Right cardiac atrium (tissue), 5 donors: ENCODE measurements at regions not wholly inside any gene's neighbourhood (a gene's known extent, or its start where the extent isn't known, plus 50 kb on each side); places are given as distances from the start of the nearest gene placed in this dataset.

ENCODE experiments used
- ATAC-seq, 2 donors: fragments of 200-7000 bp; cut with Tn5 transposase; one replicate each; pipeline versions ENCODE4 v1.8.0 to v1.9.1; 2020; ENCODE audit warnings: moderate library complexity in 2 of 2, mild to moderate bottlenecking in 1 of 2
- DNase-seq, 3 donors: peaks; one replicate each; pipeline ENCODE4 v3.0.0-alpha.2; 2020
- H3K27ac ChIP-seq: one replicate; pipeline ENCODE4 v1.5.1; 2013; ENCODE audit warnings: mild to moderate bottlenecking, low read length, control low read depth, moderate library complexity
- H3K27me3 ChIP-seq: one replicate; pipeline ENCODE4 v1.6.1; 2013; ENCODE audit not compliant: control insufficient read depth, insufficient read depth
- H3K4me1 ChIP-seq: one replicate; pipeline ENCODE4 v1.6.1; 2013; ENCODE audit warnings: low read length; ENCODE audit not compliant: control insufficient read depth, insufficient read depth
- H3K4me3 ChIP-seq: one replicate; pipeline ENCODE4 v1.5.1; 2013; ENCODE audit warnings: low read length, control low read depth
- H3K9me3 ChIP-seq: one replicate; pipeline ENCODE4 v1.6.1; 2013; ENCODE audit warnings: low read length; ENCODE audit not compliant: control insufficient read depth
- WGBS: extraction: QIAGEN DNeasy Blood & Tissue Kit; methylation state at CpG from one replicate; pipeline ENCODE4 v1.1.7; 2013; 5-methylcytosine and 5-hydroxymethylcytosine counted together
- intact Hi-C, 4 donors: fragments of 100-400 bp; cut with DNase I; formaldehyde crosslinking; loops; one replicate each; pipeline versions ENCODE4 v1.11.0 to v1.14.0; 2022 to 2023
- donor health status: healthy with polysubstance abuse.
- donor health status: DM: no; HTN: yes; CAD: no.
- donor health status: DM: no; HTN: no; CAD: no.
- donor health status: DM: no; HTN: yes; CAD: no; lungs with severe emphysema.
- donor health status: DM: yes; HTN: yes; CAD: no.

- no peaks in the 10 kb centered on the region for H3K27me3 ChIP-seq
- H3K9me3 ChIP-seq = no peaks in the 10 kb centered on the region
- ATAC-seq = no peak
- intact Hi-C loops = no loop called here
- H3K4me3 ChIP-seq = no peak overlapping the region
- DNase-seq = no peak
- WGBS = 81% methylated on average over 3 of the region's 3 CpGs
- H3K4me1 ChIP-seq = no peaks in the 10 kb centered on the region
- no peak overlapping the region for H3K27ac ChIP-seq
Observed at GRCh38 chr3:176714034-176714433, 483.2 kb downstream of the TBL1XR1 start.

- intact Hi-C loops = no loop called here
- ATAC-seq = no peak
- no peaks in the 10 kb centered on the region for H3K9me3 ChIP-seq
- H3K4me3 ChIP-seq = no peak overlapping the region
- 54% methylated on average over 2 of the region's 2 CpGs for WGBS
- no peaks in the 10 kb centered on the region for H3K27me3 ChIP-seq
- no peak overlapping the region for H3K27ac ChIP-seq
- no peak for DNase-seq
- H3K4me1 ChIP-seq = no peaks in the 10 kb centered on the region
Observed at GRCh38 chr3:176712191-176712590, 485.1 kb downstream of the TBL1XR1 start.

- 36% methylated on average over 4 of the region's 4 CpGs for WGBS
- H3K27ac ChIP-seq = no peak overlapping the region
- intact Hi-C loops = no loop called here
- DNase-seq (no peak), ATAC-seq (peak in 1 of 2 donors; percentile 80)
- H3K4me3 ChIP-seq = no peak overlapping the region
- no peaks in the 10 kb centered on the region for H3K27me3 ChIP-seq
- H3K4me1 ChIP-seq = peaks cover 2% of the 10 kb centered on the region
- H3K9me3 ChIP-seq = no peaks in the 10 kb centered on the region
Observed at GRCh38 chr3:176699288-176699687, 498.0 kb downstream of the TBL1XR1 start.

GRCh38 chr3:176697284-176697889 lies 499.9 kb downstream of the TBL1XR1 start:
- WGBS = 69% methylated on average over 9 of the region's 9 CpGs
- Histone ChIP-seq H3K27me3 (no peaks in the 10 kb centered on the region), H3K27ac (no peak overlapping the region), H3K4me1 (peaks cover 2% of the 10 kb centered on the region), H3K9me3 (no peaks in the 10 kb centered on the region), H3K4me3 (no peak overlapping the region)
- DNase-seq (no peak), ATAC-seq (no peak)
- intact Hi-C loops = no loop called here

- intact Hi-C loops = no loop called here
- Histone ChIP-seq H3K4me1 (peaks cover 2% of the 10 kb centered on the region), H3K4me3 (no peak overlapping the region), H3K27me3 (no peaks in the 10 kb centered on the region), H3K27ac (no peak overlapping the region), H3K9me3 (no peaks in the 10 kb centered on the region)
- no peak for DNase-seq
- ATAC-seq = no peak
- WGBS = 45% methylated on average over 4 of the region's 4 CpGs
Observed at GRCh38 chr3:176696816-176697215, 500.5 kb downstream of the TBL1XR1 start.

- H3K27me3 ChIP-seq = no peaks in the 10 kb centered on the region
- intact Hi-C loops = no loop called here
- DNase-seq (peak in 1 of 3 donors; percentile 58), ATAC-seq (peak; percentile 36 to 84)
- no peak overlapping the region for H3K27ac ChIP-seq
- peaks cover 2% of the 10 kb centered on the region for H3K4me1 ChIP-seq
- 62% methylated on average over 4 of the region's 4 CpGs for WGBS
- no peaks in the 10 kb centered on the region for H3K9me3 ChIP-seq
- no peak overlapping the region for H3K4me3 ChIP-seq
Observed at GRCh38 chr3:176692966-176693785, 504.1 kb downstream of the TBL1XR1 start.

GRCh38 chr3:176692199-176692965 lies 504.9 kb downstream of the TBL1XR1 start:
- Histone ChIP-seq H3K9me3 (no peaks in the 10 kb centered on the region), H3K4me1 (peaks cover 2% of the 10 kb centered on the region), H3K4me3 (no peak overlapping the region), H3K27ac (no peak overlapping the region), H3K27me3 (no peaks in the 10 kb centered on the region)
- ATAC-seq (peak in 1 of 2 donors; percentile 62), DNase-seq (no peak)
- 53% methylated on average over 8 of the region's 8 CpGs for WGBS
- intact Hi-C loops = no loop called here

GRCh38 chr3:176690083-176690869 lies 507.0 kb downstream of the TBL1XR1 start:
- Histone ChIP-seq H3K4me3 (no peak overlapping the region), H3K27me3 (no peaks in the 10 kb centered on the region), H3K4me1 (no peaks in the 10 kb centered on the region), H3K9me3 (no peaks in the 10 kb centered on the region), H3K27ac (no peak overlapping the region)
- WGBS = 68% methylated on average over 7 of the region's 7 CpGs
- intact Hi-C loops = no loop called here
- no peak for DNase-seq
- no peak for ATAC-seq

GRCh38 chr3:176687754-176688153 lies 509.5 kb downstream of the TBL1XR1 start:
- Histone ChIP-seq H3K4me1 (no peaks in the 10 kb centered on the region), H3K27me3 (no peaks in the 10 kb centered on the region), H3K4me3 (no peak overlapping the region), H3K9me3 (no peaks in the 10 kb centered on the region), H3K27ac (no peak overlapping the region)
- intact Hi-C loops = no loop called here
- WGBS = 73% methylated on average over 2 of the region's 2 CpGs
- DNase-seq = no peak
- ATAC-seq = no peak

GRCh38 chr3:176683382-176683781 lies 513.9 kb downstream of the TBL1XR1 start:
- Histone ChIP-seq H3K9me3 (no peaks in the 10 kb centered on the region), H3K27me3 (no peaks in the 10 kb centered on the region), H3K4me1 (no peaks in the 10 kb centered on the region), H3K4me3 (no peak overlapping the region), H3K27ac (no peak overlapping the region)
- intact Hi-C loops = no loop called here
- DNase-seq (no peak), ATAC-seq (no peak)
- 75% methylated on average over 2 of the region's 2 CpGs for WGBS
